A673 (cell line): ENCODE measurements at regions not wholly inside any gene's neighbourhood (a gene's known extent, or its start where the extent isn't known, plus 50 kb on each side); places are given as distances from the start of the nearest gene placed in this dataset.
"Not testable (repeated sequence)": the region's sequence is repeated elsewhere in the genome, so short reads cannot be mapped to it uniquely, and the experiment has no call there.

ENCODE experiments used
- BruUV-seq: library from RNA; stranded (reverse); fragments of 400-500 nt; replicated peaks from 2 replicates; lab custom pipeline; 2021; lab: Mats Ljungman, UMichigan
- CTCF ChIA-PET: fragments of 300-600 bp; sonication (Branson Sonifier 250); formaldehyde crosslinking; loops from one replicate; lab custom pipeline; 2022; ENCODE audit warnings: antibody characterized with exemption; lab: Charles Lee
- POLR2A ChIA-PET: fragments of 300-600 bp; sonication (Branson Sonifier 250); formaldehyde crosslinking; loops from one replicate; lab custom pipeline; 2022; ENCODE audit warnings: antibody characterized with exemption; ENCODE audit not compliant: low non-redundant PET; lab: Charles Lee
- DNase-seq: peaks from one replicate; pipeline ENCODE4 v3.0.0-alpha.2; 2015; ENCODE audit warnings: low spot score
- H3K27ac ChIP-seq: fragments of 200-600 bp; sonication (generic); 2 replicates; pipeline ENCODE4 v1.5.1; 2016; ENCODE audit warnings: mixed run types, low read depth, mild to moderate bottlenecking, mixed read lengths, antibody characterized with exemption, low read length; ENCODE audit not compliant: poor library complexity, severe bottlenecking
- H3K27me3 ChIP-seq: fragments of 200-600 bp; sonication (generic); replicated peaks from 2 replicates; pipeline ENCODE4 v1.6.1; 2017; ENCODE audit warnings: mixed run types, low read depth, mild to moderate bottlenecking, mixed read lengths, antibody characterized with exemption, low read length; ENCODE audit not compliant: insufficient read depth, poor library complexity
- H3K36me3 ChIP-seq: fragments of 200-600 bp; sonication (generic); 2 replicates; pipeline ENCODE4 v1.6.1; 2016; ENCODE audit warnings: mixed run types, mild to moderate bottlenecking, mixed read lengths, antibody characterized with exemption, low read length; ENCODE audit not compliant: insufficient read depth, poor library complexity, severe bottlenecking
- H3K4me1 ChIP-seq: fragments of 200-600 bp; sonication (generic); 2 replicates; pipeline ENCODE4 v1.6.1; 2017; ENCODE audit warnings: mixed run types, mild to moderate bottlenecking, mixed read lengths, antibody characterized with exemption, low read length; ENCODE audit not compliant: insufficient read depth, poor library complexity, severe bottlenecking
- H3K4me3 ChIP-seq: fragments of 200-600 bp; sonication (generic); 2 replicates; pipeline ENCODE4 v1.5.1; 2016; ENCODE audit warnings: low read depth, mixed run types, mild to moderate bottlenecking, mixed read lengths, low read length; ENCODE audit not compliant: poor library complexity, severe bottlenecking
- H3K9me3 ChIP-seq: fragments of 200-600 bp; sonication (generic); 2 replicates; pipeline ENCODE4 v1.6.1; 2016; ENCODE audit warnings: mixed run types, low read depth, mild to moderate bottlenecking, mixed read lengths, antibody characterized with exemption, low read length; ENCODE audit not compliant: poor library complexity, severe bottlenecking
- EZH2 ChIP-seq: fragments of 200-600 bp; sonication (generic); IDR thresholded peaks from 2 replicates; pipeline ENCODE4 v1.6.1; 2017; ENCODE audit warnings: borderline replicate concordance, low read depth, mild to moderate bottlenecking, mixed read lengths, antibody characterized with exemption, low read length; ENCODE audit not compliant: poor library complexity, severe bottlenecking
- intact Hi-C: fragments of 100-400 bp; cut with micrococcal nuclease; formaldehyde crosslinking; loops from one replicate; pipeline ENCODE4 v1.10.0; 2022; ENCODE audit not compliant: unreplicated experiment
- TF ChIP-seq, protein P1 (sequence below): fragments of 300-800, 200-600 bp; sonication (generic); conservative IDR thresholded peaks from 2 replicates; pipeline ENCODE4 v1.5.1; 2017; ENCODE audit warnings: low read depth, mild to moderate bottlenecking, antibody characterized with exemption, low read length, moderate library complexity, mixed read lengths

DNA sequence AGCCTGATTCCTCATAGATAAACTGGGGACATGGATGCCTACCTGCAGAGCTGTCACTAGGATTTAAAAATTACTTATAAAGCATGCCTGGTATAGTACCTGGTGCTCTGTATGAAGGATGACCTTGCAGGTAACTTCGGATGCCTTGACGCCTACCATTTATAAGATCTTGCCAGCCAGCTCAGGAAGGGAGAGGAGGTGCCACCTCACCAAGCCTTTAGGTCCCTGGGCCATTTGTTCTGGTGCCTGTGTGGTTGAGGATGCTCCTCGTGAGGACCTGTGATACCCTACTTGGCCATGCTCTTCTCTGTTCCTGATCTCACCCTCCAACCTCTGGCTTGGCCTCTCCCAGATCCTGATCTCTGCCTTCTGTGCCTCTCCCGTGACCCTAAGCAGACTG, 85.2 kb downstream of the FDX1 start:
- TF ChIP-seq EZH2 = no peak
- TF ChIP-seq, protein P1, sequence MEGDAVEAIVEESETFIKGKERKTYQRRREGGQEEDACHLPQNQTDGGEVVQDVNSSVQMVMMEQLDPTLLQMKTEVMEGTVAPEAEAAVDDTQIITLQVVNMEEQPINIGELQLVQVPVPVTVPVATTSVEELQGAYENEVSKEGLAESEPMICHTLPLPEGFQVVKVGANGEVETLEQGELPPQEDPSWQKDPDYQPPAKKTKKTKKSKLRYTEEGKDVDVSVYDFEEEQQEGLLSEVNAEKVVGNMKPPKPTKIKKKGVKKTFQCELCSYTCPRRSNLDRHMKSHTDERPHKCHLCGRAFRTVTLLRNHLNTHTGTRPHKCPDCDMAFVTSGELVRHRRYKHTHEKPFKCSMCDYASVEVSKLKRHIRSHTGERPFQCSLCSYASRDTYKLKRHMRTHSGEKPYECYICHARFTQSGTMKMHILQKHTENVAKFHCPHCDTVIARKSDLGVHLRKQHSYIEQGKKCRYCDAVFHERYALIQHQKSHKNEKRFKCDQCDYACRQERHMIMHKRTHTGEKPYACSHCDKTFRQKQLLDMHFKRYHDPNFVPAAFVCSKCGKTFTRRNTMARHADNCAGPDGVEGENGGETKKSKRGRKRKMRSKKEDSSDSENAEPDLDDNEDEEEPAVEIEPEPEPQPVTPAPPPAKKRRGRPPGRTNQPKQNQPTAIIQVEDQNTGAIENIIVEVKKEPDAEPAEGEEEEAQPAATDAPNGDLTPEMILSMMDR = no peak
- intact Hi-C loops = no loop called here
- DNase-seq = no peak
- H3K27ac ChIP-seq = no peak overlapping the region
- ChIA-PET POLR2A (no interaction called here), CTCF (no interaction called here)
- H3K4me3 ChIP-seq = no peak overlapping the region
- H3K27me3 ChIP-seq = no peaks in the 10 kb centered on the region
- H3K4me1 ChIP-seq = peaks cover 25% of the 10 kb centered on the region
- BruUV-seq = no TSS peak
- H3K36me3 ChIP-seq = no peaks in the 10 kb centered on the region
- no peaks in the 10 kb centered on the region for H3K9me3 ChIP-seq

DNA sequence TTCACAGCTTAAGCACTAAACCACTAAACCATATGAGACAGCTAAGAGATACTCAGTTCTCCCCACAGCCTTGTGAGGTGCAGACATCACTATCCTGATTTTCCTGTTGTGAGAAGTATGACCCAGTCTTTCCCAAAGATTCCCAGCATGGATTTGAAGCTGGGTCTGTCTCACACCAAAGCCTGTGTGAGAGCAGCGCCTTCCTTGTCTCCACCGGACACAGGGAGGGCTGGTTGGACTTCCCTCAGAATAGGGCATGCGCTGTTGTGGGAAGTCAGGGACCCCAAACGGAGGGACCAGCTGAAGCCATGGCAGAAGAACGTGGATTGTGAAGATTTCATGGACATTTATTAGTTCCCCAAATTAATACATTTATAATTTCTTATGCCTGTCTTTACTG, 87.6 kb downstream of the FDX1 start:
- BruUV-seq, H3K9me3 ChIP-seq, intact Hi-C loops, CTCF ChIA-PET, H3K4me3 ChIP-seq, H3K36me3 ChIP-seq, H3K27ac ChIP-seq, H3K27me3 ChIP-seq, POLR2A ChIA-PET, DNase-seq: not testable (repeated sequence)
- H3K4me1 ChIP-seq = peaks cover 23% of the 10 kb centered on the region

DNA sequence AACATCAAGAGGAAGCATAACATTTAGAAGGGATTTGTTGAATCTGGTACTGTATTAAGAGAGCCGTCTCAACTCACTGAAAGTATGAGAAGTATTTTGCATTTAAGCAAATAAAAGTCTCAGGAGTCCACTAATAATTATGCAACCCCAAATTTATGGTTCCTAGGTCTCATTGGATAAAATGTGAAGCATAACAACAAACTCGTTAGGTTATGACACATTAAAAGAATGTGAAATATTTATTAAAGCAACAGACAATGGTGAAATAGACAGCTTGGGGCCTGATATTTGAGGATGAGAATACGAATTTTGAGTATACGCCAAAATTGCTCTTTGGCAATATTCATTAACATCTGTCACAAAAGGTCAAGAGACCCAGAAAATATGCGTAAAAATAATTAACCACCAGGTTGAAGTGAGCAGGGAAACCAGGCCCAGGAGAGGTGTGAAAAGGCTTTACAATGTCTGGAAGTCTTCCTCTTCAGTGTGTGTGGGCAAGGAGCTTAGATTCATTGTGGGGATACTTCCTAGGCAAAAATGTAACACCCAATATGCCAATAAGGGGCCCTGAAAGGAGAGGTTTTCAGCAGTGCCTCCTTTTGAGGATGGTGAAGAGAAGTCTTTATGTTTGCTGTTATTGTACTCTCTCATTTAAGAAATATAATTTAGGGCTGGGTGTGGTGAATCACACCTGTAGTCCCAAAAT, 89.2 kb downstream of the FDX1 start:
- Histone ChIP-seq H3K4me3 (no peak overlapping the region), H3K27ac (no peak overlapping the region), H3K36me3 (no peaks in the 10 kb centered on the region), H3K4me1 (peaks cover 19% of the 10 kb centered on the region), H3K27me3 (no peaks in the 10 kb centered on the region), H3K9me3 (peaks cover 4% of the 10 kb centered on the region)
- DNase-seq = no peak
- no TSS peak for BruUV-seq
- TF ChIP-seq EZH2 = no peak
- TF ChIP-seq, protein P1 = no peak
- CTCF ChIA-PET = no interaction called here
- POLR2A ChIA-PET = no interaction called here
- intact Hi-C loops = no loop called here

DNA sequence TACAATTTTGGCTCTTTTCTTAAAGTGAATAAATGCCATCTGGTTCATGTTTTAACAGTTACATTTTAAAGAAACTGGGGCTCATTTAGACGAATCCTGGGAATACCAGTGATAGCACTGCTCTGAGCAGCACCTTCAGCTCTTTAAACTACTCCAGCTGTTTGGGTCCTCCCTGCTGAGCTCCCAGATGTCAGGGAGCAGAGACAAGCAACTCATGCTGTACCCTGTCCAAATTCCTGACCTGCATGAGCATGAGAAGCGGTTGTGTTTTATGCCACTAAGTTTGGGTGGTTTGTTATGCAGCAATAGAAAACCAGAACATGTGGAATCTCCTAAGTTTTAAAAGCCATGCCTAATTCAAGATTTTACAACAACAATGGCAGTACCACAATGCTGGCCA, 90.0 kb downstream of the FDX1 start:
- Histone ChIP-seq H3K36me3 (no peaks in the 10 kb centered on the region), H3K4me1 (peaks cover 16% of the 10 kb centered on the region), H3K27me3 (no peaks in the 10 kb centered on the region), H3K27ac (no peak overlapping the region), H3K4me3 (no peak overlapping the region), H3K9me3 (peaks cover 4% of the 10 kb centered on the region)
- no peak for DNase-seq
- intact Hi-C loops = no loop called here
- ChIA-PET POLR2A (no interaction called here), CTCF (no interaction called here)
- no peak for TF ChIP-seq EZH2
- TF ChIP-seq, protein P1 = no peak
- no TSS peak for BruUV-seq
